H1 (cell line): ENCODE measurements at regions not wholly inside any gene's neighbourhood (a gene's known extent, or its start where the extent isn't known, plus 50 kb on each side); places are given as distances from the start of the nearest gene placed in this dataset.

ENCODE experiments used
- EGR1 ChIP-seq: IDR thresholded peaks from 2 replicates; pipeline ENCODE4 v1.6.1; 2011; ENCODE audit warnings: low read depth, low read length, borderline replicate concordance
- RNF2 ChIP-seq: fragments of 200-900, 300-1000 bp; sonication (generic); IDR thresholded peaks from 2 replicates; pipeline ENCODE4 v1.7.1; 2016; ENCODE audit warnings: borderline replicate concordance, low read depth, mild to moderate bottlenecking, antibody characterized with exemption, low read length; ENCODE audit not compliant: poor library complexity, severe bottlenecking; ENCODE audit errors: missing control alignments

GRCh38 chr1:101139821-101140718 lies 96.7 kb upstream of the S1PR1 start (continued):
- TF ChIP-seq RNF2 (no peak), EGR1 (no peak)
- TF ChIP-seq, all 59 proteins: peak for 0
